ENCODE measurements at regions not wholly inside any gene's neighbourhood (a gene's known extent, or its start where the extent isn't known, plus 50 kb on each side); places are given as distances from the start of the nearest gene placed in this dataset.
"Not testable (repeated sequence)": the region's sequence is repeated elsewhere in the genome, so short reads cannot be mapped to it uniquely, and the experiment has no call there.

GRCh38 chrX:39787999-39788398, 309.8 kb downstream of the BCOR start:
- H3K36me3 ChIP-seq (replicated peaks in 1 of 2; ENCODE audit: insufficient read depth in 1 of 2, low read depth in 2 of 2): no peaks in the 10 kb centered on the region
- DNase-seq: no peak
- H3K27me3 ChIP-seq: no peaks in the 10 kb centered on the region
- no peaks in the 10 kb centered on the region for H3K9me3 ChIP-seq
- no peak overlapping the region for H3K27ac ChIP-seq
- TF ChIP-seq POLR2A (IDR thresholded peaks at IDR 0.05) (no peak), CTCF (IDR thresholded peaks at IDR 0.05) (no peak)
- ATAC-seq: no peak
- no peak overlapping the region for H3K4me3 ChIP-seq
- WGBS, 2 donors: 92 to 95% methylated on average over 3 to 6 of the region's 6 CpGs
- H3K4me1 ChIP-seq: no peaks in the 10 kb centered on the region
- intact Hi-C loops (cut with DNase I): no loop called here

- no peaks in the 10 kb centered on the region for H3K9me3 ChIP-seq
- H3K36me3 ChIP-seq (replicated peaks in 1 of 2; ENCODE audit: insufficient read depth in 1 of 2, low read depth in 2 of 2): no peaks in the 10 kb centered on the region
- WGBS, 2 donors: 78 to 89% methylated on average over 6 of the region's 6 CpGs
- no peak for ATAC-seq
- intact Hi-C loops (cut with DNase I): no loop called here
- TF ChIP-seq POLR2A (IDR thresholded peaks at IDR 0.05): no peak
- H3K4me3 ChIP-seq: no peak overlapping the region
- H3K27ac ChIP-seq: no peak overlapping the region
- no peak for DNase-seq
- no peaks in the 10 kb centered on the region for H3K27me3 ChIP-seq
- H3K4me1 ChIP-seq: no peaks in the 10 kb centered on the region
These were observed 309.2 kb downstream of the BCOR start for GRCh38 chrX:39788521-39788920.

- DNase-seq (no peak), ATAC-seq (no peak)
- WGBS, 2 donors: 98% methylated on average over 6 of the region's 6 CpGs; no CpG with 5 or more reads in 1 of the 2 donors
- intact Hi-C loops (cut with DNase I): no loop called here
- Histone ChIP-seq H3K27ac (no peak overlapping the region), H3K27me3 (no peaks in the 10 kb centered on the region), H3K36me3 (replicated peaks in 1 of 2; ENCODE audit: insufficient read depth in 1 of 2, low read depth in 2 of 2) (no peaks in the 10 kb centered on the region), H3K4me1 (no peaks in the 10 kb centered on the region), H3K9me3 (no peaks in the 10 kb centered on the region), H3K4me3 (no peak overlapping the region)
- TF ChIP-seq POLR2A (IDR thresholded peaks at IDR 0.05) (no peak), CTCF (IDR thresholded peaks at IDR 0.05) (no peak)
These were observed 306.1 kb downstream of the BCOR start for GRCh38 chrX:39791691-39792090.

- Histone ChIP-seq H3K4me3 (no peak overlapping the region), H3K9me3 (no peaks in the 10 kb centered on the region), H3K36me3 (replicated peaks in 1 of 2; ENCODE audit: insufficient read depth in 1 of 2, low read depth in 2 of 2) (no peaks in the 10 kb centered on the region), H3K4me1 (no peaks in the 10 kb centered on the region), H3K27ac (no peak overlapping the region), H3K27me3 (no peaks in the 10 kb centered on the region)
- WGBS, 2 donors: 47 to 61% methylated on average over 5 to 7 of the region's 7 CpGs
- TF ChIP-seq CTCF (IDR thresholded peaks at IDR 0.05) (no peak), POLR2A (IDR thresholded peaks at IDR 0.05) (no peak)
- no peak for ATAC-seq
- no peak for DNase-seq
- intact Hi-C loops (cut with DNase I): no loop called here
These were observed 302.2 kb downstream of the BCOR start for GRCh38 chrX:39795605-39796004.

GRCh38 chrX:39796856-39797255, 300.9 kb downstream of the BCOR start:
- DNase-seq (no peak), ATAC-seq (no peak)
- H3K27ac ChIP-seq: no peak overlapping the region
- TF ChIP-seq POLR2A (IDR thresholded peaks at IDR 0.05): no peak
- no peak for TF ChIP-seq CTCF (IDR thresholded peaks at IDR 0.05)
- no peaks in the 10 kb centered on the region for H3K4me1 ChIP-seq
- 100% methylated on average over 2 to 3 of the region's 3 CpGs for WGBS, 2 donors
- no peaks in the 10 kb centered on the region for H3K36me3 ChIP-seq (replicated peaks in 1 of 2; ENCODE audit: insufficient read depth in 1 of 2, low read depth in 2 of 2)
- intact Hi-C loops (cut with DNase I): no loop called here
- H3K4me3 ChIP-seq: no peak overlapping the region
- no peaks in the 10 kb centered on the region for H3K27me3 ChIP-seq
- H3K9me3 ChIP-seq: no peaks in the 10 kb centered on the region

- DNase-seq; H3K27me3 ChIP-seq; H3K4me1 ChIP-seq; H3K27ac ChIP-seq; intact Hi-C loops (cut with DNase I); H3K36me3 ChIP-seq (replicated peaks in 1 of 2; ENCODE audit: insufficient read depth in 1 of 2, low read depth in 2 of 2); H3K9me3 ChIP-seq; ATAC-seq; H3K4me3 ChIP-seq: not testable (repeated sequence)
- WGBS, 2 donors: 92 to 100% methylated on average over 2 of the region's 2 CpGs
These were observed 299.3 kb downstream of the BCOR start for GRCh38 chrX:39798488-39798887.

Measured in body of pancreas (tissue), 4 donors.